Neural progenitor cell (in vitro differentiated cells): ENCODE measurements at regions not wholly inside any gene's neighbourhood (a gene's known extent, or its start where the extent isn't known, plus 50 kb on each side); places are given as distances from the start of the nearest gene placed in this dataset.
A peak's percentile ranks its signal among the peaks of the same experiment; 100 is the strongest.

ENCODE experiments used
- DNase-seq: peaks from one replicate; pipeline ENCODE4 v3.0.0-alpha.2; 2016; ENCODE audit warnings: low spot score
- H2AFZ ChIP-seq: fragments of 200-600 bp; sonication (generic); replicated peaks from 2 replicates; pipeline ENCODE4 v1.6.1; 2016; ENCODE audit warnings: antibody characterized with exemption
- H3F3A ChIP-seq: fragments of 200-600 bp; sonication (generic); 2 replicates; pipeline ENCODE4 v1.6.1; 2016; ENCODE audit warnings: antibody characterized with exemption, low read depth
- H3K27ac ChIP-seq: fragments of 200-600 bp; sonication (generic); 2 replicates; pipeline ENCODE4 v1.5.1; 2016; ENCODE audit warnings: mild to moderate bottlenecking
- H3K27me3 ChIP-seq: fragments of 200-600 bp; sonication (generic); 2 replicates; pipeline ENCODE4 v1.6.1; 2016; ENCODE audit warnings: mild to moderate bottlenecking, moderate library complexity
- H3K36me3 ChIP-seq: fragments of 200-600 bp; sonication (generic); 2 replicates; pipeline ENCODE4 v1.5.1; 2016
- H3K4me1 ChIP-seq: fragments of 200-600 bp; sonication (generic); 2 replicates; pipeline ENCODE4 v1.6.1; 2016; ENCODE audit warnings: mixed run types
- H3K4me2 ChIP-seq: fragments of 200-600 bp; sonication (generic); 2 replicates; pipeline ENCODE4 v1.6.1; 2016
- H3K4me3 ChIP-seq: fragments of 200-600 bp; sonication (generic); 2 replicates; pipeline ENCODE4 v1.5.1; 2016
- H3K79me2 ChIP-seq: fragments of 200-600 bp; sonication (generic); 2 replicates; pipeline ENCODE4 v1.6.1; 2016; ENCODE audit warnings: low read depth
- H3K9ac ChIP-seq: fragments of 200-600 bp; sonication (generic); 2 replicates; pipeline ENCODE4 v1.6.1; 2016
- H3K9me3 ChIP-seq: fragments of 200-600 bp; sonication (generic); 2 replicates; pipeline ENCODE4 v1.5.1; 2016; ENCODE audit warnings: low read depth
- H4K20me1 ChIP-seq: fragments of 200-600 bp; sonication (generic); 2 replicates; pipeline ENCODE4 v1.6.1; 2016; ENCODE audit warnings: low read depth
- H3K27ac Mint-ChIP-seq: 3 replicates; pipeline ENCODE4 v1.8.0; 2021; ENCODE audit warnings: mixed read lengths
- H3K27me3 Mint-ChIP-seq: 2 replicates; pipeline ENCODE4 v1.8.0; 2022; ENCODE audit warnings: low read depth, mild to moderate bottlenecking, inconsistent platforms, moderate library complexity, mixed read lengths; ENCODE audit not compliant: insufficient read depth
- H3K36me3 Mint-ChIP-seq: 3 replicates; pipeline ENCODE4 v1.8.0; 2021; ENCODE audit warnings: mixed read lengths
- H3K4me1 Mint-ChIP-seq: 3 replicates; pipeline ENCODE4 v1.8.0; 2021; ENCODE audit warnings: mixed read lengths
- H3K4me3 Mint-ChIP-seq: 3 replicates; pipeline ENCODE4 v1.8.0; 2021; ENCODE audit warnings: mild to moderate bottlenecking, moderate library complexity, mixed read lengths
- H3K9me3 Mint-ChIP-seq: 3 replicates; pipeline ENCODE4 v1.8.0; 2020; ENCODE audit warnings: mixed read lengths
- EZH2 ChIP-seq: fragments of 200-600 bp; sonication (generic); IDR thresholded peaks from 2 replicates; pipeline ENCODE4 v1.6.1; 2017; ENCODE audit warnings: antibody characterized with exemption, mild to moderate bottlenecking, moderate library complexity
- EZH2phosphoT487 ChIP-seq: fragments of 200-600 bp; sonication (generic); IDR thresholded peaks from 2 replicates; pipeline ENCODE4 v1.6.1; 2017; ENCODE audit warnings: antibody characterized with exemption
- TF ChIP-seq, protein P1 (sequence below): fragments of 200-600 bp; sonication (generic); IDR thresholded peaks from 2 replicates; pipeline ENCODE4 v1.5.1; 2017; ENCODE audit warnings: antibody characterized with exemption, mild to moderate bottlenecking

DNA sequence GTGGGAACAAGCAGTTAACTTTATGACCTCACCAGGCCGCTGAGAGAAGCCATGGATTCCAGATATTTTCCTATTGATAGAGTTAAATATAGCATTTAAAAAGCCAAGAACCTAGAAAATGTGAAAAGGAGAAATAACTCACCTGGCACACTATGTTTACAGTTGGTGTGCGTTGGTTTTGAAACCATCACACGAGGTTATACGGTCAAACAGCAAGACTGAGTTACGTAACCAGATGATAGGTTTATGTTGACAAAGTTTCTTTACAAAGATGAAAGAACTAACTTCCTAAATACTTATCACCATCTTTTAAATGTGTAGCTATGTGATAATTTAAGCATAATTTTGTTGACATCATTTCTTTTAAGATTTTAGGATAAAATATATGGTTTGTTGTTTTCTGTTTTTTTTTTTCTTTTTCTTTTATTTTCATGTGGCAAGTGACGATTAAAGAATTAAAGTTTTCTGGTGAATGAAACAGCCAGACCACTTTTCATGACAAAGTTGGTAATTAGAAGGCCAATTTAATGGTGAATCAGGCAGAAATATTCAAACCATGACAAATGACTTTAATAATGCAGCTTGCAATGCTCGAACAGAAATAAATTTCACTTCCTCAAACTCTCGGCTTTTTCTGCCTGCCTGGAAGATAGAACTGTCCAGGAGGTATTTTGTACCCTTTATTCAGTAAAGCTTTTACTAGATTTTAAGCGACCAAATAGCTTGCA lies 339.1 kb upstream of the OBI1 start:
- H3K27me3 Mint-ChIP-seq, result peaks cover 2% of the 10 kb centered on the region
- Histone ChIP-seq H2AFZ (no peak overlapping the region), H3F3A (no peaks in the 10 kb centered on the region), H3K4me3 (no peak overlapping the region), H3K27me3 (no peaks in the 10 kb centered on the region), H3K79me2 (no peaks in the 10 kb centered on the region), H3K4me2 (no peak overlapping the region), H3K36me3 (no peaks in the 10 kb centered on the region), H3K9me3 (no peaks in the 10 kb centered on the region), H4K20me1 (no peaks in the 10 kb centered on the region), H3K4me1 (peaks cover 12% of the 10 kb centered on the region), H3K9ac (no peak overlapping the region), H3K27ac (no peak overlapping the region)
- no peaks in the 10 kb centered on the region for H3K4me1 Mint-ChIP-seq
- H3K4me3 Mint-ChIP-seq, result no peak overlapping the region
- H3K36me3 Mint-ChIP-seq, result no peaks in the 10 kb centered on the region
- H3K27ac Mint-ChIP-seq, result no peak overlapping the region
- no peak for TF ChIP-seq EZH2
- TF ChIP-seq, protein P1, sequence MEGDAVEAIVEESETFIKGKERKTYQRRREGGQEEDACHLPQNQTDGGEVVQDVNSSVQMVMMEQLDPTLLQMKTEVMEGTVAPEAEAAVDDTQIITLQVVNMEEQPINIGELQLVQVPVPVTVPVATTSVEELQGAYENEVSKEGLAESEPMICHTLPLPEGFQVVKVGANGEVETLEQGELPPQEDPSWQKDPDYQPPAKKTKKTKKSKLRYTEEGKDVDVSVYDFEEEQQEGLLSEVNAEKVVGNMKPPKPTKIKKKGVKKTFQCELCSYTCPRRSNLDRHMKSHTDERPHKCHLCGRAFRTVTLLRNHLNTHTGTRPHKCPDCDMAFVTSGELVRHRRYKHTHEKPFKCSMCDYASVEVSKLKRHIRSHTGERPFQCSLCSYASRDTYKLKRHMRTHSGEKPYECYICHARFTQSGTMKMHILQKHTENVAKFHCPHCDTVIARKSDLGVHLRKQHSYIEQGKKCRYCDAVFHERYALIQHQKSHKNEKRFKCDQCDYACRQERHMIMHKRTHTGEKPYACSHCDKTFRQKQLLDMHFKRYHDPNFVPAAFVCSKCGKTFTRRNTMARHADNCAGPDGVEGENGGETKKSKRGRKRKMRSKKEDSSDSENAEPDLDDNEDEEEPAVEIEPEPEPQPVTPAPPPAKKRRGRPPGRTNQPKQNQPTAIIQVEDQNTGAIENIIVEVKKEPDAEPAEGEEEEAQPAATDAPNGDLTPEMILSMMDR, result no peak
- no peak for TF ChIP-seq EZH2phosphoT487
- DNase-seq, result no peak
- no peaks in the 10 kb centered on the region for H3K9me3 Mint-ChIP-seq

DNA sequence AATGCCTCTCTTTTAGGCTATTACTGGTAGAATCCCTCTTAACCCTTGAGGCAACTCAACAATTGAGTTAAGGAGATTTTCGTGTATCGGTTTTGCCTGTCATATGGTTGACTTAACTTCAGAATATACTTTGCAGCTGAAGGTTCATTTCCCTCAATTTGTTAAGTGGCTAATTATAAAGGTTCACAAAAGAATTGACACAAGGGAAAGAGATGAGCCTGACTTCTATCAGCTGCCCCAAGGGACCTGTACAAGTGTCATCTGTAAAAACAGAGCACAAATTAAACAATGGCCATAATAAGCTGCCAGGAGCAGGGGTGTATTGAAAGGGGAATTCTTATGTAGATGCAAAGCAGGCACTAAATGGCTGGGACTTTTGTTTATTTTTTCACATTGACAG lies 334.8 kb upstream of the OBI1 start:
- Mint-ChIP-seq H3K27ac (no peak overlapping the region), H3K4me1 (no peaks in the 10 kb centered on the region), H3K9me3 (no peaks in the 10 kb centered on the region), H3K36me3 (no peaks in the 10 kb centered on the region), H3K4me3 (no peak overlapping the region), H3K27me3 (no peaks in the 10 kb centered on the region)
- Histone ChIP-seq H4K20me1 (no peaks in the 10 kb centered on the region), H3K79me2 (no peaks in the 10 kb centered on the region), H3K27me3 (no peaks in the 10 kb centered on the region), H3K9me3 (no peaks in the 10 kb centered on the region), H3K4me1 (peaks cover 12% of the 10 kb centered on the region), H3K4me2 (peak overlapping the region; percentile 10), H3K4me3 (no peak overlapping the region), H3K36me3 (no peaks in the 10 kb centered on the region), H3K27ac (no peak overlapping the region), H3F3A (no peaks in the 10 kb centered on the region), H3K9ac (no peak overlapping the region), H2AFZ (no peak overlapping the region)
- TF ChIP-seq EZH2phosphoT487 (no peak), EZH2 (no peak)
- TF ChIP-seq, protein P1, result no peak
- DNase-seq, result peak; percentile 21

DNA sequence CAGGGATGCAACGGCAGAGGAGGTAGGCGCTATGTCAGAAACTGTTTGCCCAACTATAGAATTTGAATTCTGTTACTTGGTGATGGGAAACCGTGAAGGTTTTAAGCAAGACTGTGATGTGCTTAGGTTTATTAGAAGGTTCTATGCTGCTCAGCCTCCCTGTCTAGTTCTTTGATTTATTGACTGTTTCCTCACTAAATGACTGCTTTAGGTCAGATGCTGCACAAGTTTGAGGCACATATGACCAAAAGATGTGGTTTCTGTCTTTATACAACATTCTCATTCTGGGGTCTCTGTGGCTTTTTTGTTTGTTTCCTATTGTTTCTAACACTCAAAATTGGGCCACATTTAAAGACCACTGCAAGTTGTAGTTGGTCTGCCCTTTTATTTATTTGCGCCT lies 323.0 kb upstream of the OBI1 start:
- H3K4me3 ChIP-seq, result no peak overlapping the region
- Mint-ChIP-seq H3K9me3 (no peaks in the 10 kb centered on the region), H3K4me3 (no peak overlapping the region), H3K27ac (no peak overlapping the region), H3K4me1 (no peaks in the 10 kb centered on the region), H3K27me3 (peaks cover 2% of the 10 kb centered on the region), H3K36me3 (no peaks in the 10 kb centered on the region)
- H3K79me2 ChIP-seq, result no peaks in the 10 kb centered on the region
- TF ChIP-seq, protein P1, result no peak
- no peak for TF ChIP-seq EZH2
- no peak for TF ChIP-seq EZH2phosphoT487
- H3K9me3 ChIP-seq, result no peaks in the 10 kb centered on the region
- H3K27me3 ChIP-seq, result peaks cover 11% of the 10 kb centered on the region
- H3K4me2 ChIP-seq, result no peak overlapping the region
- H2AFZ ChIP-seq, result no peak overlapping the region
- no peaks in the 10 kb centered on the region for H3K4me1 ChIP-seq
- no peak overlapping the region for H3K9ac ChIP-seq
- DNase-seq, result no peak
- no peak overlapping the region for H3K27ac ChIP-seq
- no peaks in the 10 kb centered on the region for H3K36me3 ChIP-seq
- no peaks in the 10 kb centered on the region for H4K20me1 ChIP-seq
- H3F3A ChIP-seq, result no peaks in the 10 kb centered on the region
